ENCODE measurements at regions not wholly inside any gene's neighbourhood (a gene's known extent, or its start where the extent isn't known, plus 50 kb on each side); places are given as distances from the start of the nearest gene placed in this dataset.

DNA sequence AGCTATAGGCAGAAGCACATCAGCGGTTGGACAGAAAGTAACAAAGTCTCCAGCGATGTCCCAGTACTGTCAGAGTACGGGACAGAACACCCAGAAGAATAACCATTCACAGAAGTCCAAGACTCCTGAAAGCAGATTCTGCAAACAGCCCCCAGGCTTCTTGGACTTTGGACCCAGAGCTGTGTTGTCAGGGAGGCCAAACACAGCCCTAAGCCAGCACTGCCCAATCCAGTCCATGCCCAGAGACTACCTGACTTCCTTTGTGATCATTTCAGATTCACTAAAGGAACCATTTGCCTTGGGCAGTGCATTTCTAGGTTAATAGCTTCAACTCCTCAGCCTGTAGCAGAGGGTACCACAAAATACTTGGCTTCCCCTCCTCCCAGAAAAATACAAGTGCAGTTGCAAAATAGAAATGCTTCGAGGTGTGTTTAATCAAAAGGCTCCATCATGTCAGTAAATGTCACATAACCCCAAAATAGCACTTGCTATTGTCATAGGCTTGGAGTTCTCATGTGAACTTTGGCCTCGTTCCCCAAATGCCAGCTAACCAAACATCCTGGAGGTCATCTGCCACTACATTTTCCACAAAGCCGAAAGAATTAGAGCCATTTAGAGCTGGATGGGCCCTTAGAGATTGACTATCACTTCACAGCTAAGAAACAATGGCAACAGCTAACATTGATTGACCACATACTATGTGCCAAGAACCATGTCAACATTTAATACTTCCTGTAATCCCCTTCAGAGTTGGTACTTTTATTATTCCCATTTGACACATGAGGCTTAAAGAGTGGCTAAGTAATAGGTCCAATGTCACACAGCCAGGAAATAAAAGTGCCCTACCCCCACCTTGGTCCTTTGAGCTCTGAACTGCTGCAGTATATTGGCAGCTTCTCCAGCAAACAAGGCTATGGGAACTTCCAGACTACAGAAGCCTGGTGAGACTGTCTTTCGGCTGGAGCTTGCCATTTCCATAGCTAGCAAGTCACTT, 329.9 kb downstream of the FOXO1 start:
- Histone ChIP-seq H3K14ac (ENCODE audit: low read length) (no peak overlapping the region), H2BK12ac (ENCODE audit: low read length) (no peak overlapping the region), H3K4me3 (ENCODE audit: low read length in 2 of 2) (no peak overlapping the region), H3K4me2 (ENCODE audit: insufficient read depth, low read length, poor library complexity, severe bottlenecking) (no peak overlapping the region), H3K4ac (ENCODE audit: low read length) (no peak overlapping the region), H2BK15ac (ENCODE audit: low read length) (peak overlapping the region; percentile 7), H3K27ac (replicated peaks; ENCODE audit: low read length) (no peak overlapping the region), H2AFZ (ENCODE audit: low read length) (no peak overlapping the region), H2BK120ac (ENCODE audit: low read depth, low read length) (no peak overlapping the region), H4K91ac (ENCODE audit: low read depth, low read length, poor library complexity) (no peak overlapping the region), H3K9ac (ENCODE audit: low read depth, low read length, poor library complexity) (no peak overlapping the region), H3K4me1 (ENCODE audit: control insufficient read depth in 2 of 2, insufficient read depth in 1 of 2, low read depth in 1 of 2, low read length in 2 of 2) (peaks cover 13 to 19% of the 10 kb centered on the region in 2 donors), H3K36me3 (replicated peaks in 1 of 2; ENCODE audit: control insufficient read depth in 2 of 2, insufficient read depth in 2 of 2, low read length in 2 of 2) (no peaks in the 10 kb centered on the region), H3K23ac (ENCODE audit: low read depth, low read length, poor library complexity) (no peak overlapping the region), H2AK5ac (ENCODE audit: low read depth, low read length) (no peak overlapping the region), H3K79me1 (ENCODE audit: low read depth, low read length) (no peaks in the 10 kb centered on the region), H2BK5ac (ENCODE audit: low read length) (no peak overlapping the region), H3K27me3 (ENCODE audit: control insufficient read depth in 3 of 3, insufficient read depth in 3 of 3, low read depth in 1 of 3, low read length in 3 of 3) (no peaks in the 10 kb centered on the region), H3K9me3 (replicated peaks in 1 of 2; ENCODE audit: control insufficient read depth in 2 of 2, insufficient read depth in 1 of 2, low read depth in 1 of 2, low read length in 2 of 2) (no peaks in the 10 kb centered on the region), H3K18ac (ENCODE audit: low read length) (no peak overlapping the region), H4K8ac (ENCODE audit: low read depth, low read length) (no peak overlapping the region)
- DNase-seq (ENCODE audit: low spot score) = no peak
- WGBS, 2 donors (ENCODE audit: extremely low coverage in 2 of 2, insufficient read length in 2 of 2, insufficient replicate concordance in 1 of 2) = no CpG with 5 or more reads among the region's 7 CpGs

DNA sequence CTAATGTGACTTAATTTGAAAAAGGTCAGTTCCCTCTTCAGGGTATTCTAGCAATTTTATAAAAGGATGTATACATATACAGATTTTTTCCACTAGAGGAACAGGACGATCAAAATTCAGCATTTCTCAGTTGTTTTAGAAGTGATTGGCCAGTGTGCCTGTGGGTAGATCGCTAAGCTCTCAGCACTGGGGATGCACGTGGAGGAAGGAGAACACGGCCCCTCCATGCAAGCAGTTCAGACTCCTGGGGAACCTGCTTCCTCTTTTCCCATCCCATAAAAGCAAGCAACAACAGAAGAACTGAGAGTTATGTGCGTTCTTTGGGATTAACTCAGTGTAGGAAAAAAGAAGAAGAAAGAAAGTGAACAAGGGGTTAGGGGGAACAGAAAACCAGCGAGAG, 328.8 kb downstream of the FOXO1 start:
- Histone ChIP-seq H3K4me1 (ENCODE audit: control insufficient read depth in 2 of 2, insufficient read depth in 1 of 2, low read depth in 1 of 2, low read length in 2 of 2) (peaks cover 18 to 22% of the 10 kb centered on the region in 2 donors), H3K79me1 (ENCODE audit: low read depth, low read length) (no peaks in the 10 kb centered on the region), H2BK15ac (ENCODE audit: low read length) (no peak overlapping the region), H3K4ac (ENCODE audit: low read length) (no peak overlapping the region), H3K23ac (ENCODE audit: low read depth, low read length, poor library complexity) (no peak overlapping the region), H3K14ac (ENCODE audit: low read length) (no peak overlapping the region), H2AK5ac (ENCODE audit: low read depth, low read length) (no peak overlapping the region), H3K27me3 (ENCODE audit: control insufficient read depth in 3 of 3, insufficient read depth in 3 of 3, low read depth in 1 of 3, low read length in 3 of 3) (no peaks in the 10 kb centered on the region), H3K18ac (ENCODE audit: low read length) (no peak overlapping the region), H3K4me2 (ENCODE audit: insufficient read depth, low read length, poor library complexity, severe bottlenecking) (no peak overlapping the region), H2BK120ac (ENCODE audit: low read depth, low read length) (no peak overlapping the region), H3K27ac (replicated peaks; ENCODE audit: low read length) (no peak overlapping the region), H3K36me3 (replicated peaks in 1 of 2; ENCODE audit: control insufficient read depth in 2 of 2, insufficient read depth in 2 of 2, low read length in 2 of 2) (no peaks in the 10 kb centered on the region), H4K91ac (ENCODE audit: low read depth, low read length, poor library complexity) (no peak overlapping the region), H2BK5ac (ENCODE audit: low read length) (no peak overlapping the region), H3K4me3 (ENCODE audit: low read length in 2 of 2) (no peak overlapping the region), H2BK12ac (ENCODE audit: low read length) (no peak overlapping the region), H3K9ac (ENCODE audit: low read depth, low read length, poor library complexity) (no peak overlapping the region), H3K9me3 (replicated peaks in 1 of 2; ENCODE audit: control insufficient read depth in 2 of 2, insufficient read depth in 1 of 2, low read depth in 1 of 2, low read length in 2 of 2) (peaks cover 2 to 4% of the 10 kb centered on the region in 2 donors), H2AFZ (ENCODE audit: low read length) (no peak overlapping the region), H4K8ac (ENCODE audit: low read depth, low read length) (no peak overlapping the region)
- WGBS, 2 donors (ENCODE audit: extremely low coverage in 2 of 2, insufficient read length in 2 of 2, insufficient replicate concordance in 1 of 2) = no CpG with 5 or more reads among the region's 6 CpGs
- no peak for DNase-seq (ENCODE audit: low spot score)

DNA sequence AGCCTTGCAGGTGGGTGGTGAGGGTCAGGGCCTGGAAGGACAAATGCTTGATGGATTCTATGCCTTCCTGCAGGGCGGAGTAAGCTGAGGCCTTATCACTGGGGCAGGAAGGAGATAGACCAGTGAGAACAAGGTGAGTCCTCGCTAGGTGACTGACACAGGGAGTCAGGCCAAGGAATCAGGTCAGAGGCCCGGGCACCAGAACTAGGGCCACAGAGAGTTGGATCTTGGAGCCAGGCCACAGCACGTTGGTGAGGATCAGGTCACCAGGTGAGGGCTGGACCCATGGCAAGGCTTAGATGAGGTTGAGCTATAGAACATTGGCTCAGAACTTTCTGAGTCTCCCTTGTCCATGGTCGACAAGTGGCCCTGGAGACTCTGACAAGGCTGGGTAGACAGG, 328.2 kb downstream of the FOXO1 start:
- H2AK5ac ChIP-seq (ENCODE audit: low read depth, low read length) = peak overlapping the region; percentile 6
- H3K14ac ChIP-seq (ENCODE audit: low read length) = no peak overlapping the region

DNA sequence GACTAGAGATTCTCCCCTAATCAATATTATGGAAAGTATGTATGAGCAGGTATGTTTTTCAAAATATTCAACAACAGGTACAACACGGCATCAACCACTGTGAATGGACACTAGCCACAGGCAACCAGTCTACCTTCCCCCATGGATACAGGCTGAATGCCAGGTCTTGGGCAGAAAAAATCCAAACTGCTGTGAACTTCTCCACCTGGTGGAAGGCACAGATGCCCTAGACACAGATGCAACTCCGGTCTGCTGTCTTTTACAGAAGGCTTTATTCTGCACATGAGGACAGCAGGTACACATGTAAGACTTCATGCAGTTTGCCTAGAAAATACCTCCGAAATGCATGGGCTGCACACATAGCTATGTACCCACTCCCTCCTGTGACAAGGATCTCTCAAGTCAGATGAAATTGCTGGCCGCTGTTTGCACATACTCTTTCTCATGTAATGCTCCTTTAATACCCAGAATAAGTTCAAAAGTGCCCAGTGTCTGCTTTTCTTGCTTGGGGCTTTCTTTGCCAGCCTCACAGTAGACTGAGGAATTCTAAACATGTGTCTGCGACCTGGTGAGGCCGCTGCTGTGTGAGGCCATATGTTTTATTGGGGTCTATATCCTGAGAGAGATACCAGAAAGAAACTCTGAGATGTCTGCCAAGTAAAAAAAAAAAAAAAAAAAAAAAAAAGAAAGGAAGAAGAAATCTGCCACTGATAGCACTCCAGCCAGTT, 325.9 kb downstream of the FOXO1 start:
- H4K8ac ChIP-seq (ENCODE audit: low read depth, low read length) = no peak overlapping the region
- peak overlapping the region; percentile 99 for H4K91ac ChIP-seq (ENCODE audit: low read depth, low read length, poor library complexity)
- no peak overlapping the region for H3K23ac ChIP-seq (ENCODE audit: low read depth, low read length, poor library complexity)
- no peak overlapping the region for H3K4ac ChIP-seq (ENCODE audit: low read length)
- H3K4me2 ChIP-seq (ENCODE audit: insufficient read depth, low read length, poor library complexity, severe bottlenecking) = no peak overlapping the region
- H3K27ac ChIP-seq (replicated peaks; ENCODE audit: low read length) = peak overlapping the region; percentile 85
- H2BK5ac ChIP-seq (ENCODE audit: low read length) = no peak overlapping the region
- H3K79me1 ChIP-seq (ENCODE audit: low read depth, low read length) = no peaks in the 10 kb centered on the region
- peak overlapping the region; percentile 12 for H2AK5ac ChIP-seq (ENCODE audit: low read depth, low read length)
- H2BK12ac ChIP-seq (ENCODE audit: low read length) = peak overlapping the region; percentile 76
- H3K27me3 ChIP-seq (ENCODE audit: control insufficient read depth in 3 of 3, insufficient read depth in 3 of 3, low read depth in 1 of 3, low read length in 3 of 3) = no peaks in the 10 kb centered on the region
- no peak overlapping the region for H2BK15ac ChIP-seq (ENCODE audit: low read length)
- DNase-seq (ENCODE audit: low spot score) = peak; percentile 15
- H3K4me3 ChIP-seq (ENCODE audit: low read length in 2 of 2) = no peak overlapping the region
- no peak overlapping the region for H3K9ac ChIP-seq (ENCODE audit: low read depth, low read length, poor library complexity)
- H2BK120ac ChIP-seq (ENCODE audit: low read depth, low read length) = no peak overlapping the region
- H3K18ac ChIP-seq (ENCODE audit: low read length) = peak overlapping the region; percentile 16
- peaks cover 2 to 6% of the 10 kb centered on the region in 2 donors for H3K9me3 ChIP-seq (replicated peaks in 1 of 2; ENCODE audit: control insufficient read depth in 2 of 2, insufficient read depth in 1 of 2, low read depth in 1 of 2, low read length in 2 of 2)
- WGBS, 2 donors (ENCODE audit: extremely low coverage in 2 of 2, insufficient read length in 2 of 2, insufficient replicate concordance in 1 of 2) = no CpG with 5 or more reads among the region's 6 CpGs
- H3K4me1 ChIP-seq (ENCODE audit: control insufficient read depth in 2 of 2, insufficient read depth in 1 of 2, low read depth in 1 of 2, low read length in 2 of 2) = peaks cover 18 to 35% of the 10 kb centered on the region in 2 donors
- H3K14ac ChIP-seq (ENCODE audit: low read length) = no peak overlapping the region
- H2AFZ ChIP-seq (ENCODE audit: low read length) = no peak overlapping the region
- H3K36me3 ChIP-seq (replicated peaks in 1 of 2; ENCODE audit: control insufficient read depth in 2 of 2, insufficient read depth in 2 of 2, low read length in 2 of 2) = no peaks in the 10 kb centered on the region

More for the DNA sequence above, 328.2 kb downstream of the FOXO1 start:
- Histone ChIP-seq H2BK120ac (ENCODE audit: low read depth, low read length) (no peak overlapping the region), H2BK15ac (ENCODE audit: low read length) (peak overlapping the region; percentile 29), H3K79me1 (ENCODE audit: low read depth, low read length) (no peaks in the 10 kb centered on the region), H3K4me2 (ENCODE audit: insufficient read depth, low read length, poor library complexity, severe bottlenecking) (no peak overlapping the region), H3K36me3 (replicated peaks in 1 of 2; ENCODE audit: control insufficient read depth in 2 of 2, insufficient read depth in 2 of 2, low read length in 2 of 2) (no peaks in the 10 kb centered on the region), H3K4me1 (ENCODE audit: control insufficient read depth in 2 of 2, insufficient read depth in 1 of 2, low read depth in 1 of 2, low read length in 2 of 2) (peaks cover 17 to 22% of the 10 kb centered on the region in 2 donors), H3K4ac (ENCODE audit: low read length) (no peak overlapping the region), H3K4me3 (ENCODE audit: low read length in 2 of 2) (no peak overlapping the region), H3K27me3 (ENCODE audit: control insufficient read depth in 3 of 3, insufficient read depth in 3 of 3, low read depth in 1 of 3, low read length in 3 of 3) (no peaks in the 10 kb centered on the region), H2BK12ac (ENCODE audit: low read length) (peak overlapping the region; percentile 64), H3K18ac (ENCODE audit: low read length) (peak overlapping the region; percentile 81), H3K27ac (replicated peaks; ENCODE audit: low read length) (no peak overlapping the region), H3K9me3 (replicated peaks in 1 of 2; ENCODE audit: control insufficient read depth in 2 of 2, insufficient read depth in 1 of 2, low read depth in 1 of 2, low read length in 2 of 2) (peaks cover 2 to 6% of the 10 kb centered on the region in 2 donors), H4K91ac (ENCODE audit: low read depth, low read length, poor library complexity) (peak overlapping the region; percentile 91), H3K9ac (ENCODE audit: low read depth, low read length, poor library complexity) (no peak overlapping the region), H3K23ac (ENCODE audit: low read depth, low read length, poor library complexity) (no peak overlapping the region), H2BK5ac (ENCODE audit: low read length) (no peak overlapping the region), H4K8ac (ENCODE audit: low read depth, low read length) (no peak overlapping the region), H2AFZ (ENCODE audit: low read length) (no peak overlapping the region)
- no CpG with 5 or more reads among the region's 5 CpGs for WGBS, 2 donors (ENCODE audit: extremely low coverage in 2 of 2, insufficient read length in 2 of 2, insufficient replicate concordance in 1 of 2)
- DNase-seq (ENCODE audit: low spot score) = no peak

Data from neuronal stem cell (in vitro differentiated cells).